ENCODE measurements at regions not wholly inside any gene's neighbourhood (a gene's known extent, or its start where the extent isn't known, plus 50 kb on each side); places are given as distances from the start of the nearest gene placed in this dataset.

DNA sequence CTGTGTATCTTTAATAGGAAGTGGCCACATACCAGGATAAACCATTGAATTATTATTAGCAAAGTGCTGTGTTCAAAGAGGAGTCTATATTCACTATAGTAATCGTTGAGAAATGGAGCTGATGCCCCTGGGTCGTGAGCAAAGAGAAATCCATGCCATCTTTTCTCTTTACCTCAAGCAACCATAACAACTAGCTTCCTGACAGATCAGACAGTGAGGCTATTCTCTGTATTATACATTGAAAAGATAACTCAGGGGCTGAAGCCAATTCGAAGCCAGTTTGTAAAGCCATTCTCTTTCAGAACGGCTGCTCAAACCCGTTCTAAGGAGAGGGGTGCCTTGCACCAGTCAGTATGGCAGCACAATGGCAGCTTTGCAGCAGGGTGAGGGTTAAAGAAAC lies 680.6 kb downstream of the SEMA5A start:
- Mint-ChIP-seq H3K27me3 (no peaks in the 10 kb centered on the region), H3K4me3 (no peak overlapping the region), H3K9me3 (peaks cover 0 to 6% (median 3%) of the 10 kb centered on the region in 8 donors), H3K4me1 (no peaks in the 10 kb centered on the region), H3K36me3 (no peaks in the 10 kb centered on the region), H3K27ac (no peak overlapping the region)
- no peak overlapping the region for H3K4me3 ChIP-seq (ENCODE audit: low read length in 2 of 2)
- no peak overlapping the region for H3K27ac ChIP-seq (ENCODE audit: low read depth, low read length)
- H3K9me3 ChIP-seq (ENCODE audit: control insufficient read depth in 1 of 2, low read length in 2 of 2): no peaks in the 10 kb centered on the region
- ChIA-PET POLR2A (ENCODE audit: partially characterized antibody) (no interaction called here), CTCF (ENCODE audit: partially characterized antibody) (no interaction called here)
- no peaks in the 10 kb centered on the region for H3K27me3 ChIP-seq (ENCODE audit: insufficient read depth, low read length)
- H3K4me1 ChIP-seq (ENCODE audit: insufficient read depth, low read length): no peaks in the 10 kb centered on the region
- DNase-seq: no peak
- no peaks in the 10 kb centered on the region for H3K36me3 ChIP-seq (ENCODE audit: insufficient read depth, low read length)
- intact Hi-C loops (cut with micrococcal nuclease): no loop called here

DNA sequence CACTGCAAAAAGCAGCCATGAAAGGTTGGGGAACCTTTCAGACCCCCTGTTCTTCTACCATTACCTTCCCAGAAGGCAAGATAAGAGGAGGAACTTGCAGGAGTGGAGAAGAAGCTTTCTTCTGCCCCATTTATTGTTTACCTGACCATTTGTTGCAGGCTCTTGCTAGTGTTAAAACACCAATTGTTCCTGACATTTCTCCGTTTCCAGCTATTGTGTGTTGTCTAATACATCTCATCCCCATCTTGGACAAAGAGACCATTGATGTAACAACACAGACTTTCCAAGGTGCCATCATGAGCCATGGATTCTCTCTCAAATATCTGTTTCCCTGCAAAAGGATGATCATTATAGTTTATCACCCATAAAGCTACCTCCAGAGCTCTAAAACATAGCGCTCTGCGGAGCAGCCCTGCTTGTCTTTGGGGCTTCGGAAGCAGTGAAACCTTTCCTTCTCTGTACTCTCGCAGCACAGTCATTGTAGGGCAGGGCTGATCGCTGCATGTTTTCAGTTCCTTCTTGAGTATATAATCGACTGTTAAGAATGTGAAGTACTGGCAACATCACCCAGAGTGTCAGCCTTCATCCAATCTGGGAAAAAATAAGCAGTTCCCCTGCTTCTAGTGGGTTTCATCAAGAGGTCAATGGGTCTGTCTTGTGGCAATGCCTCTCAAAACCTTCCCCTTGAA lies 680.0 kb downstream of the SEMA5A start:
- no peaks in the 10 kb centered on the region for H3K4me1 Mint-ChIP-seq
- Histone ChIP-seq H3K4me1 (ENCODE audit: insufficient read depth, low read length) (no peaks in the 10 kb centered on the region), H3K36me3 (ENCODE audit: insufficient read depth, low read length) (no peaks in the 10 kb centered on the region), H3K27me3 (ENCODE audit: insufficient read depth, low read length) (no peaks in the 10 kb centered on the region), H3K27ac (ENCODE audit: low read depth, low read length) (no peak overlapping the region), H3K4me3 (ENCODE audit: low read length in 2 of 2) (no peak overlapping the region), H3K9me3 (ENCODE audit: control insufficient read depth in 1 of 2, low read length in 2 of 2) (no peaks in the 10 kb centered on the region)
- peaks cover 0 to 8% (median 3%) of the 10 kb centered on the region in 8 donors for H3K9me3 Mint-ChIP-seq
- H3K27me3 Mint-ChIP-seq: no peaks in the 10 kb centered on the region
- no peak overlapping the region for H3K27ac Mint-ChIP-seq
- no peak for DNase-seq
- no peak overlapping the region for H3K4me3 Mint-ChIP-seq
- ChIA-PET POLR2A (ENCODE audit: partially characterized antibody) (no interaction called here), CTCF (ENCODE audit: partially characterized antibody) (no interaction called here)
- no peaks in the 10 kb centered on the region for H3K36me3 Mint-ChIP-seq
- intact Hi-C loops (cut with micrococcal nuclease): no loop called here

DNA sequence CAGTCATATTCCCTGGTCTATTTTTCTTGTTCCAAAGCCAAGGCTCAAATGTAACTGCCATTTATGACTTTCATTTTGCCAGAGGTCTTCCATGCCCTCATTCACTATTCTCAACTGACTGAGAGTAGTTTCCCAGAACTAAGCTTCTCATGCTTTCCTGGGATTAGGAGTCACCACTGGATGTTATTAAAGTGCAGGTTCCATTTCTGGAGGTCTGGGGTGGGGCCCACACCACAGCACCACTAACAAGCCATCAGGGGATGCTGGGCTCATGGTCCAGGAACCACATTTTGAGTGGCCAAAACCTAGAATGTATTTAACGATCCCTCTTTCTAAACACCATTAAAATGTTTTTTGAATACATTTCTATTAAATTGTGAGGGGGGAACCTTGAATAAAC lies 677.6 kb downstream of the SEMA5A start:
- ChIA-PET CTCF (ENCODE audit: partially characterized antibody) (no interaction called here), POLR2A (ENCODE audit: partially characterized antibody) (no interaction called here)
- intact Hi-C loops (cut with micrococcal nuclease): no loop called here
- Histone ChIP-seq H3K9me3 (ENCODE audit: control insufficient read depth in 1 of 2, low read length in 2 of 2) (no peaks in the 10 kb centered on the region), H3K27me3 (ENCODE audit: insufficient read depth, low read length) (no peaks in the 10 kb centered on the region), H3K36me3 (ENCODE audit: insufficient read depth, low read length) (no peaks in the 10 kb centered on the region), H3K4me1 (ENCODE audit: insufficient read depth, low read length) (no peaks in the 10 kb centered on the region), H3K27ac (ENCODE audit: low read depth, low read length) (no peak overlapping the region), H3K4me3 (ENCODE audit: low read length in 2 of 2) (no peak overlapping the region)
- Mint-ChIP-seq H3K27me3 (no peaks in the 10 kb centered on the region), H3K36me3 (no peaks in the 10 kb centered on the region), H3K9me3 (peaks cover 0 to 13% (median 8%) of the 10 kb centered on the region in 8 donors), H3K4me1 (no peaks in the 10 kb centered on the region), H3K4me3 (no peak overlapping the region), H3K27ac (no peak overlapping the region)
- DNase-seq: no peak

DNA sequence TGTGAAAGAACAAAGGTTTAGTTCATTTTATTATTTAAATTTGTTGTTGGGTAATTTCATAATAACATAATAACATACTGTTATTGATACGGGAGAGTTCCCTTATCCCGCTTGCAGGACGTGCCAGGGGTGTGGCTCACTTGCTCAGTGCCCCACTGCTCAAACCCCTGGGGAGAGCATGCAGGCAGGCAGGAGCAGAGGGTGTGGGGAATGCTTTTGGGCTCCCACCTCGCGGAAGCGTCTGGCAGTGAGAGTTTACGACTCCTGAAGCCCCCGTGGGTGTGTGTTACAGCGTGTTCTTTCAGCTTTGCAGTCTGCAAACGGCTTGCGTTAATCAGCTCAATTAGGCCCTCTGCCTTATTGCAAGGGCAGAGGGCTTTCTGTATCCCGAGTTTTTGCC lies 675.9 kb downstream of the SEMA5A start:
- Histone ChIP-seq H3K4me3 (ENCODE audit: low read length in 2 of 2) (no peak overlapping the region), H3K4me1 (ENCODE audit: insufficient read depth, low read length) (no peaks in the 10 kb centered on the region), H3K36me3 (ENCODE audit: insufficient read depth, low read length) (no peaks in the 10 kb centered on the region), H3K27ac (ENCODE audit: low read depth, low read length) (no peak overlapping the region), H3K9me3 (ENCODE audit: control insufficient read depth in 1 of 2, low read length in 2 of 2) (no peaks in the 10 kb centered on the region), H3K27me3 (ENCODE audit: insufficient read depth, low read length) (no peaks in the 10 kb centered on the region)
- Mint-ChIP-seq H3K4me1 (no peaks in the 10 kb centered on the region), H3K36me3 (no peaks in the 10 kb centered on the region), H3K27ac (no peak overlapping the region), H3K4me3 (no peak overlapping the region), H3K27me3 (no peaks in the 10 kb centered on the region), H3K9me3 (peaks cover 0 to 12% (median 6%) of the 10 kb centered on the region in 8 donors)
- intact Hi-C loops (cut with micrococcal nuclease): no loop called here
- ChIA-PET CTCF (ENCODE audit: partially characterized antibody) (no interaction called here), POLR2A (ENCODE audit: partially characterized antibody) (no interaction called here)
- DNase-seq: no peak

DNA sequence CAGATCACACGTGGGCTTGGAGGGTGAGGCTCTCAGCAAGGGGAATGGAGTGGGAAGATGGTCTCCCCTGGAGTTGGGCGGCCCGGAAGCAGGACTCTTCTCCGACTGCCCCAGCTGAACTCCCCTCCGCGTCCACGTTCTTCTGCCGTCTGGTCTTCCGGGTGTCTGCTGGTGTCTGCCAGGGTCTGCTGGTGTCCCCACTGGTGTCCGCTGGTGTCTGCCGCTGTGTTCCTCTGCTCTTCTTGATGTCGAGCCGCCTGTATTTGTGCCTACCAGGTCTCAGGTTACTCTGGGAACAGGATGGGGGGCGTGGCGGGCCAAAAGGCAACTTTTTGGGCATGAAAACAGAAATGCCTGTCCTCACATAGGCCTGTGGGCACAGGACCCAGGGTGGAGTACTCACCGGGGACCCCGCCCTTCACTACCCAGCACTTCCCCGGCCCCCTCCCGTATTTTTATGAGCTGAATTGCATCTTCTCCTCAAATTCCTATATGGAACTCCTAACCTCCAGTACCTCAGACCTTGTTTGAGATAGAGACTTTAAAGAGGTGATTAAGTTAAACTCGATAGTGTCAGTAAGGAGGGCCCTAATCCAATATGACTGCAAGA lies 675.4 kb downstream of the SEMA5A start:
- POLR2A ChIA-PET (ENCODE audit: partially characterized antibody): no interaction called here
- no peaks in the 10 kb centered on the region for H3K36me3 ChIP-seq (ENCODE audit: insufficient read depth, low read length)
- H3K27ac Mint-ChIP-seq: peak overlapping the region in 1 of 7 donors; percentile 42
- H3K27ac ChIP-seq (ENCODE audit: low read depth, low read length): no peak overlapping the region
- no peaks in the 10 kb centered on the region for H3K9me3 ChIP-seq (ENCODE audit: control insufficient read depth in 1 of 2, low read length in 2 of 2)
- intact Hi-C loops (cut with micrococcal nuclease): no loop called here
- H3K4me1 Mint-ChIP-seq: no peaks in the 10 kb centered on the region
- CTCF ChIA-PET (ENCODE audit: partially characterized antibody): no interaction called here
- no peaks in the 10 kb centered on the region for H3K27me3 Mint-ChIP-seq
- H3K27me3 ChIP-seq (ENCODE audit: insufficient read depth, low read length): no peaks in the 10 kb centered on the region
- H3K4me1 ChIP-seq (ENCODE audit: insufficient read depth, low read length): no peaks in the 10 kb centered on the region
- no peak overlapping the region for H3K4me3 ChIP-seq (ENCODE audit: low read length in 2 of 2)
- no peak for DNase-seq
- H3K9me3 Mint-ChIP-seq: peaks cover 1 to 12% (median 7%) of the 10 kb centered on the region in 8 donors
- no peaks in the 10 kb centered on the region for H3K36me3 Mint-ChIP-seq
- no peak overlapping the region for H3K4me3 Mint-ChIP-seq

DNA sequence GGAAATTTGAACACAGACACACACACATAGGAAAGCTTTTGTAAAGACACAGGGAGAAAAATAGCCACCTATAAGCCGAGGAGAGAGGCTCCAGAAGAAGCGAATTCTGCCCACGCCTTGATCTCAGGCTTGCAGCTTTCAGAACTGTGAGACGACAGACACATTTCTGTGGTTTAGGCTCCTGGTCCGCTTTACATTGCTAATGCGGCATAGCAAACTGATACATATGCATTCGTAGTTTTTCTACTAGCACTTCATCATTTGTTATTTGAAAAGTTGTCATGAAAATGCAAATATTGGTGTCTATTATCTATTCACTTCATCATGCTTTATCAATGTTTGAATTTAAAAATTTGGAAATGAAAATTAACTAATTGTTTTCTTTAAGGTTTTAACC lies 674.9 kb downstream of the SEMA5A start:
- H3K27ac Mint-ChIP-seq: no peak overlapping the region
- H3K4me1 Mint-ChIP-seq: no peaks in the 10 kb centered on the region
- no peak overlapping the region for H3K27ac ChIP-seq (ENCODE audit: low read depth, low read length)
- H3K36me3 ChIP-seq (ENCODE audit: insufficient read depth, low read length): no peaks in the 10 kb centered on the region
- no peak overlapping the region for H3K4me3 ChIP-seq (ENCODE audit: low read length in 2 of 2)
- peaks cover 2 to 12% (median 8%) of the 10 kb centered on the region in 8 donors for H3K9me3 Mint-ChIP-seq
- no peaks in the 10 kb centered on the region for H3K36me3 Mint-ChIP-seq
- ChIA-PET CTCF (ENCODE audit: partially characterized antibody) (no interaction called here), POLR2A (ENCODE audit: partially characterized antibody) (no interaction called here)
- intact Hi-C loops (cut with micrococcal nuclease): no loop called here
- H3K9me3 ChIP-seq (ENCODE audit: control insufficient read depth in 1 of 2, low read length in 2 of 2): no peaks in the 10 kb centered on the region
- H3K4me1 ChIP-seq (ENCODE audit: insufficient read depth, low read length): no peaks in the 10 kb centered on the region
- no peaks in the 10 kb centered on the region for H3K27me3 ChIP-seq (ENCODE audit: insufficient read depth, low read length)
- no peaks in the 10 kb centered on the region for H3K27me3 Mint-ChIP-seq
- DNase-seq: no peak
- no peak overlapping the region for H3K4me3 Mint-ChIP-seq

DNA sequence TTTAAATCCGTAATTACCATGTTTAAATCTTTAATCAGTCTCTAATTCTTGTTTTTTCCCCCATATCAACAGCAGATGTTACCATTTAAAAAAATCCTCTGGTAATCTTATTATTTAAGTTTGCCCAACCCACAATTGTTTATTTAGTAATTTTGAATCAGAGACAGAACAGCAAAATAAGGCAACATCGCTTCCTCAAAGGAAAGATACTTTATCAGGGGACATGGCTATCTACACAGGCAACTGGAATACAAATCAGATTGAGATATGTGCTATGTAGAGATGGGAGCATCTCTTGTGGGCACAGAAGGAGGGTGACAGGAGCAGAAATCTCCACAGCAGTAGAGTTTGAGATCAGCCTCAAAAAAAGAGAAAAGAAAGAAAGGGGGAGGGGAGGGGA lies 674.4 kb downstream of the SEMA5A start:
- no peak overlapping the region for H3K4me3 Mint-ChIP-seq
- no peak overlapping the region for H3K27ac ChIP-seq (ENCODE audit: low read depth, low read length)
- no peaks in the 10 kb centered on the region for H3K27me3 Mint-ChIP-seq
- intact Hi-C loops (cut with micrococcal nuclease): no loop called here
- H3K27ac Mint-ChIP-seq: peak overlapping the region in 1 of 7 donors; percentile 52
- H3K27me3 ChIP-seq (ENCODE audit: insufficient read depth, low read length): no peaks in the 10 kb centered on the region
- ChIA-PET CTCF (ENCODE audit: partially characterized antibody) (no interaction called here), POLR2A (ENCODE audit: partially characterized antibody) (no interaction called here)
- H3K9me3 ChIP-seq (ENCODE audit: control insufficient read depth in 1 of 2, low read length in 2 of 2): peaks cover 0 to 2% of the 10 kb centered on the region in 2 donors
- H3K4me1 Mint-ChIP-seq: no peaks in the 10 kb centered on the region
- peaks cover 2 to 12% (median 9%) of the 10 kb centered on the region in 8 donors for H3K9me3 Mint-ChIP-seq
- no peak for DNase-seq
- H3K4me3 ChIP-seq (ENCODE audit: low read length in 2 of 2): no peak overlapping the region
- H3K4me1 ChIP-seq (ENCODE audit: insufficient read depth, low read length): no peaks in the 10 kb centered on the region
- no peaks in the 10 kb centered on the region for H3K36me3 ChIP-seq (ENCODE audit: insufficient read depth, low read length)
- H3K36me3 Mint-ChIP-seq: no peaks in the 10 kb centered on the region

All from CD4-positive, alpha-beta memory T cell (primary cell).